H9 (cell line): ENCODE measurements at regions not wholly inside any gene's neighbourhood (a gene's known extent, or its start where the extent isn't known, plus 50 kb on each side); places are given as distances from the start of the nearest gene placed in this dataset.

Experiments used
- DNase-seq: peaks from one replicate; pipeline ENCODE4 v3.0.0-alpha.2; 2017
- H2AFZ ChIP-seq: one replicate; pipeline ENCODE4 v1.6.1; 2013; ENCODE audit warnings: mild to moderate bottlenecking, low read length, control low read depth, moderate library complexity
- H2AK5ac ChIP-seq: 2 replicates; pipeline ENCODE4 v1.6.1; 2013; ENCODE audit warnings: low read length, control low read depth, mixed read lengths; ENCODE audit not compliant: insufficient read length
- H2BK120ac ChIP-seq: one replicate; pipeline ENCODE4 v1.6.1; 2013; ENCODE audit warnings: low read depth, mild to moderate bottlenecking, low read length, control low read depth, inconsistent platforms; ENCODE audit not compliant: poor library complexity, severe bottlenecking
- H2BK12ac ChIP-seq: 2 replicates; pipeline ENCODE4 v1.6.1; 2013; ENCODE audit warnings: low read length, control low read depth, mixed read lengths, low read depth; ENCODE audit not compliant: insufficient read length
- H2BK15ac ChIP-seq: 2 replicates; pipeline ENCODE4 v1.6.1; 2013; ENCODE audit warnings: low read depth, low read length, control low read depth
- H2BK20ac ChIP-seq: one replicate; pipeline ENCODE4 v1.6.1; 2013; ENCODE audit warnings: low read depth, mild to moderate bottlenecking, low read length, control low read depth, inconsistent platforms; ENCODE audit not compliant: poor library complexity, severe bottlenecking
- H2BK5ac ChIP-seq: 2 replicates; pipeline ENCODE4 v1.6.1; 2013; ENCODE audit warnings: low read length, control low read depth, mixed read lengths; ENCODE audit not compliant: insufficient read length
- H3K14ac ChIP-seq: 2 replicates; pipeline ENCODE4 v1.6.1; 2013; ENCODE audit warnings: low read length, control low read depth; ENCODE audit not compliant: insufficient read depth
- H3K18ac ChIP-seq: 2 replicates; pipeline ENCODE4 v1.6.1; 2013; ENCODE audit warnings: low read depth, mild to moderate bottlenecking, mixed read lengths, low read length, control low read depth; ENCODE audit not compliant: insufficient read length
- H3K23ac ChIP-seq: 2 replicates; pipeline ENCODE4 v1.6.1; 2013; ENCODE audit warnings: low read length, control low read depth, mixed read lengths, low read depth; ENCODE audit not compliant: insufficient read length
- H3K23me2 ChIP-seq: 2 replicates; pipeline ENCODE4 v1.6.1; 2013; ENCODE audit warnings: low read depth, mild to moderate bottlenecking, mixed read lengths, low read length, control low read depth; ENCODE audit not compliant: insufficient read length, poor library complexity, severe bottlenecking
- H3K27ac ChIP-seq: 2 replicates; pipeline ENCODE4 v1.5.1; 2013; ENCODE audit warnings: low read length, control low read depth, mixed read lengths, low read depth; ENCODE audit not compliant: insufficient read length
- H3K27me3 ChIP-seq: 2 replicates; pipeline ENCODE4 v1.6.1; 2013; ENCODE audit warnings: low read length, control low read depth, inconsistent platforms; ENCODE audit not compliant: insufficient read depth
- H3K4ac ChIP-seq: 2 replicates; pipeline ENCODE4 v1.6.1; 2013; ENCODE audit warnings: low read depth, mild to moderate bottlenecking, control low read depth, inconsistent platforms, low read length, moderate library complexity
- H3K4me1 ChIP-seq: 2 replicates; pipeline ENCODE4 v1.6.1; 2013; ENCODE audit warnings: low read length, control low read depth, inconsistent platforms; ENCODE audit not compliant: insufficient read depth
- H3K4me2 ChIP-seq: 2 replicates; pipeline ENCODE4 v1.6.1; 2013; ENCODE audit warnings: low read length, control low read depth, mixed read lengths; ENCODE audit not compliant: insufficient read length, insufficient read depth
- H3K56ac ChIP-seq: 2 replicates; pipeline ENCODE4 v1.6.1; 2013; ENCODE audit warnings: low read depth, mild to moderate bottlenecking, mixed read lengths, low read length, control low read depth; ENCODE audit not compliant: insufficient read length
- H3K79me1 ChIP-seq: 2 replicates; pipeline ENCODE4 v1.6.1; 2013; ENCODE audit warnings: low read depth, mild to moderate bottlenecking, moderate library complexity, low read length, control low read depth, inconsistent platforms; ENCODE audit not compliant: insufficient read depth, poor library complexity, severe bottlenecking
- H3K79me2 ChIP-seq: 2 replicates; pipeline ENCODE4 v1.6.1; 2013; ENCODE audit warnings: low read length, control low read depth, inconsistent platforms; ENCODE audit not compliant: insufficient read depth
- H3K9ac ChIP-seq: 2 replicates; pipeline ENCODE4 v1.6.1; 2013; ENCODE audit warnings: low read length, control low read depth, mixed read lengths; ENCODE audit not compliant: insufficient read length; ENCODE audit errors: extremely low read depth
- H3K9me3 ChIP-seq: one replicate; pipeline ENCODE4 v1.6.1; 2013; ENCODE audit warnings: low read depth, low read length, inconsistent platforms; ENCODE audit not compliant: control insufficient read depth
- H3T11ph ChIP-seq: one replicate; pipeline ENCODE4 v1.6.1; 2013; ENCODE audit warnings: mild to moderate bottlenecking, low read length, control low read depth, inconsistent platforms
- H4K20me1 ChIP-seq: one replicate; pipeline ENCODE4 v1.6.1; 2013; ENCODE audit not compliant: control insufficient read depth, insufficient read length, insufficient read depth
- H4K5ac ChIP-seq: 2 replicates; pipeline ENCODE4 v1.6.1; 2013; ENCODE audit warnings: low read depth, mild to moderate bottlenecking, mixed read lengths, low read length, control low read depth; ENCODE audit not compliant: insufficient read length
- H4K8ac ChIP-seq: replicated peaks from 2 replicates; pipeline ENCODE4 v1.6.1; 2013; ENCODE audit warnings: low read length, control low read depth, mixed read lengths, low read depth; ENCODE audit not compliant: insufficient read length
- H4K91ac ChIP-seq: 2 replicates; pipeline ENCODE4 v1.6.1; 2013; ENCODE audit warnings: low read depth, mild to moderate bottlenecking, moderate library complexity, mixed read lengths, low read length, control low read depth; ENCODE audit not compliant: insufficient read length
- H3K27ac Mint-ChIP-seq, 3 experiments: 2 replicates in 2 of 3; 3 replicates in 1 of 3; pipeline ENCODE4 v1.8.0; 2020 to 2021; ENCODE audit warnings: mixed read lengths in 3 of 3, mild to moderate bottlenecking in 1 of 3, moderate library complexity in 1 of 3
- H3K27me3 Mint-ChIP-seq: 2 replicates; pipeline ENCODE4 v1.8.0; 2021; ENCODE audit warnings: low read depth, mild to moderate bottlenecking, moderate library complexity, mixed read lengths
- H3K36me3 Mint-ChIP-seq, 3 experiments: 2 replicates in 2 of 3; 3 replicates in 1 of 3; pipeline ENCODE4 v1.8.0; 2020 to 2021; ENCODE audit warnings: low read depth in 3 of 3, mixed read lengths in 3 of 3; ENCODE audit not compliant: insufficient read depth in 1 of 3
- H3K4me1 Mint-ChIP-seq, 2 experiments: 2 replicates each; pipeline ENCODE4 v1.8.0; 2020; ENCODE audit warnings: mixed read lengths in 2 of 2
- H3K4me3 Mint-ChIP-seq, 2 experiments: 2 replicates in 1 of 2; 3 replicates in 1 of 2; pipeline ENCODE4 v1.8.0; 2020 to 2021; ENCODE audit warnings: mild to moderate bottlenecking in 2 of 2, mixed read lengths in 2 of 2, moderate library complexity in 1 of 2
- H3K9me3 Mint-ChIP-seq, 2 experiments: 2 replicates in 1 of 2; 3 replicates in 1 of 2; pipeline ENCODE4 v1.8.0; 2020; ENCODE audit warnings: mild to moderate bottlenecking in 2 of 2, mixed read lengths in 2 of 2, moderate library complexity in 1 of 2
- WGBS: extraction: QIAGEN DNeasy Blood & Tissue Kit; methylation state at CpG from one replicate; pipeline ENCODE4 v1.1.7; 2013; ENCODE audit warnings: missing lambda C conversion rate, low lambda C conversion rate, mixed read lengths; ENCODE audit not compliant: insufficient read length; ENCODE audit errors: extremely low coverage; 5-methylcytosine and 5-hydroxymethylcytosine counted together
- TF ChIP-seq, protein P1 (sequence below): fragments of 200-600 bp; sonication (generic); conservative IDR thresholded peaks from 3 replicates; pipeline ENCODE4 v1.8.0; 2021; ENCODE audit warnings: antibody characterized with exemption, mild to moderate bottlenecking

- no peak overlapping the region for H4K8ac ChIP-seq
These were observed 402.4 kb downstream of the SEMA3D start for GRCh38 chr7:84784450-84784849.

More at GRCh38 chr7:84784450-84784849, 402.4 kb downstream of the SEMA3D start:
- Histone ChIP-seq H3K27me3 (no peaks in the 10 kb centered on the region), H3K18ac (no peak overlapping the region), H3K27ac (no peak overlapping the region), H3K14ac (no peak overlapping the region), H3K4me2 (no peak overlapping the region), H2AK5ac (no peak overlapping the region), H3K4ac (no peak overlapping the region), H2BK120ac (no peak overlapping the region), H4K5ac (no peak overlapping the region), H3K9ac (no peak overlapping the region), H3T11ph (no peak overlapping the region), H3K56ac (no peak overlapping the region), H2BK12ac (no peak overlapping the region), H3K79me1 (no peaks in the 10 kb centered on the region), H2AFZ (no peak overlapping the region), H3K23ac (no peak overlapping the region), H2BK20ac (no peak overlapping the region), H2BK15ac (no peak overlapping the region), H2BK5ac (no peak overlapping the region), H3K4me1 (no peaks in the 10 kb centered on the region), H3K23me2 (no peaks in the 10 kb centered on the region), H4K20me1 (no peaks in the 10 kb centered on the region), H3K9me3 (no peaks in the 10 kb centered on the region), H3K79me2 (no peaks in the 10 kb centered on the region), H4K91ac (no peak overlapping the region)
- no peak overlapping the region for H3K4me3 Mint-ChIP-seq
- DNase-seq: no peak
- no peak overlapping the region for H3K27ac Mint-ChIP-seq
- TF ChIP-seq, protein P1, sequence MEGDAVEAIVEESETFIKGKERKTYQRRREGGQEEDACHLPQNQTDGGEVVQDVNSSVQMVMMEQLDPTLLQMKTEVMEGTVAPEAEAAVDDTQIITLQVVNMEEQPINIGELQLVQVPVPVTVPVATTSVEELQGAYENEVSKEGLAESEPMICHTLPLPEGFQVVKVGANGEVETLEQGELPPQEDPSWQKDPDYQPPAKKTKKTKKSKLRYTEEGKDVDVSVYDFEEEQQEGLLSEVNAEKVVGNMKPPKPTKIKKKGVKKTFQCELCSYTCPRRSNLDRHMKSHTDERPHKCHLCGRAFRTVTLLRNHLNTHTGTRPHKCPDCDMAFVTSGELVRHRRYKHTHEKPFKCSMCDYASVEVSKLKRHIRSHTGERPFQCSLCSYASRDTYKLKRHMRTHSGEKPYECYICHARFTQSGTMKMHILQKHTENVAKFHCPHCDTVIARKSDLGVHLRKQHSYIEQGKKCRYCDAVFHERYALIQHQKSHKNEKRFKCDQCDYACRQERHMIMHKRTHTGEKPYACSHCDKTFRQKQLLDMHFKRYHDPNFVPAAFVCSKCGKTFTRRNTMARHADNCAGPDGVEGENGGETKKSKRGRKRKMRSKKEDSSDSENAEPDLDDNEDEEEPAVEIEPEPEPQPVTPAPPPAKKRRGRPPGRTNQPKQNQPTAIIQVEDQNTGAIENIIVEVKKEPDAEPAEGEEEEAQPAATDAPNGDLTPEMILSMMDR: no peak
- H3K27me3 Mint-ChIP-seq: no peaks in the 10 kb centered on the region
- H3K4me1 Mint-ChIP-seq: peaks cover 7 to 9% of the 10 kb centered on the region in 2 experiments
- no CpG with 5 or more reads among the region's 3 CpGs for WGBS
- H3K9me3 Mint-ChIP-seq: no peaks in the 10 kb centered on the region
- no peaks in the 10 kb centered on the region for H3K36me3 Mint-ChIP-seq
